HS-27A (cell line): ENCODE measurements at regions not wholly inside any gene's neighbourhood (a gene's known extent, or its start where the extent isn't known, plus 50 kb on each side); places are given as distances from the start of the nearest gene placed in this dataset.
"Not testable (repeated sequence)": the region's sequence is repeated elsewhere in the genome, so short reads cannot be mapped to it uniquely, and the experiment has no call there.

Source experiments
- DNase-seq: peaks from one replicate; pipeline ENCODE4 v3.0.0-alpha.2; 2012; ENCODE audit warnings: low read depth, missing footprints

DNA sequence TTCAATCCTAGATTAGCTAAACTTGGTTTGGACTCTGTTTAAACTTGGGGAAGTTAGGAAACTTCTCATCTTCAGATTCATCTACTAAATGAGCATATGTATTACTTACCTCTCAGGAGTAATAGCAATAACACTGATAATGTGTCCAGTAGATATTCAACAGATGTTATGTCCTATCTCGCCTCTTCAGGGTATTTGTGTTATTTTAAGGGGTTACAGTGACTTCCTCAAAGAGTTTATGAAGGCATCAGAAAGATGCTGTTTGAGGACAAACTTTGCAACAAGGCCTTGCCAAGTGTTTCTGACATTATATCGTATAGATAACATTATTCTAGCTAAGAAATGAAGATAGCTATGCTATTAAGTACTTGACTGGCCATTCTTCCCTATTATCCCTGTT lies 522.3 kb downstream of the IGSF11 start:
- no peak for DNase-seq

DNA sequence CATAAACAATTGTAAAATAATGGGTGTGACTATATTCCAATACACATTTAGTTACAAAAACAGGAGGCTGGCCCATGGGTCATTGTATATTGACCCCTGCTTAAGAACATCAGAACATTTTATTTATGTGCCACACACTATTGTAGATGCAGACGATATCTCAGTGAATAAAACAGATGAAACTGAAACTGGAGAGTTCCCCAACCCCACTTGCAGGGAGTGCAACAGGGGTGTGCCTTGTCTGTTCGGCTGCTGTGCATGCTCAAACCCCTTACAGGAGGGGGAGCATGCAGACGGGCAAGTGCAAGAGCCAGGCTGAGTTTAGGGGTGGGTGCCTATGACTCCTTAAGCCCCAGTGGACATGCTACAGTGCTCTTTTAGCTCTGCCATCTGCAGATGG lies 509.6 kb downstream of the IGSF11 start:
- DNase-seq, result no peak

DNA sequence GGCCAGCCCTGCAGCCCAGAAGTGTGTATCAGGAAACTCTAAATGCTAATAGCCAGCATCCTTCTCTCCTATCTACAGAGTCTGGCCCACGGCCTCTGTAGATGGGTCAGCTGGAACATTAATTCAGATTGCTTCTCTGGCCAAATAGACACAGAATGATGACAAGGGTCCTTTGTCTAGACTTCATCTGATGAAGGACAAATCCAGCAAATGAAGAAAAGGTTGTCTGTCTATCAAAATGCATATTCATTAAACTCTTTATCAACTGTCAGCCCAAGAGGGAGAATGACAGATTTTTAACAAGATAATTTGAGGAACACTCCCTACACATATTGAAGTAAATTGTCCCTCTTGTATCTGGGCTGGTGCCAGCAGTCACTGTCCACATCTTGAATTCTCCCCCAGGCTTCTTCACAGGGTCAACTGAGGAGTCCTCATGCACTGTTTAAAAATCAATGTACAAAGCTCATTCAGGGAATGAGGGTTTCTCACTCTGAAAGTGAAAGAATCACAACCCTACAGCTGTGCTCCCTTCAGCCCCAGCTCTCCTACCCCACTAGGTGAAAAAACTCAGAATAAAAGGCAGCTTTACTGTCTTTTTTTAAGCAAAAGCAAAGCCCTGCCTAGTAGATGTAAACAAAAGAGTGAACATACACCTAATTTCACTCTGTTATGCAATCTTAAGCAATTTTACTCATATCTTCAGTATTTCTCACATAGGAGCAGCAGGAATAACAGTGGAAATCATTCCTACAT lies 507.7 kb downstream of the IGSF11 start:
- DNase-seq, result no peak

DNA sequence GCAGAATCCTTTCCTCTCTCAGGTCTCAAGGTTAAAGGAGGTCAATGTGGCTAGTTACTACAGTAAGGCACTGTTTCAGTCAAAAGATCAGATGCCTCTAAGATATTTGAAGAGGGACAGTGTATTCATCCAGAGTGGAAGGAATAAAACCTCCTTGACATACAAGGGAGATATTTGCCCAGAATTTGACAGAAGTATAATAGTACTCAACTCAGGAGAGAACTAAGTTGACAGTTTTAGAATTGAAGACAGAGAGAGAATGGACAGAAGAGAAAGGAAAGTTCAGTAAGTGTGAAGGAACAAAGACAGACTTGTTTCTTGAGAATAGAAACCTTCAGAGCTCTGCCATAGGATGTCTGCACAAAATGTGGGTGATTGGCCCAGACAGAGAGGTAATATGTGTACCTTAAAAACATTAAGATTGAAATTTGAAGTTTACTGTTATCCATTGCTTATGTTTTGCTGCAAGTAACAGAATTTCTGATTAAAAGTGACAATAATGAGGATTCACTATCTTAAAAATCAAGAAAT lies 507.1 kb downstream of the IGSF11 start:
- DNase-seq, result no peak

DNA sequence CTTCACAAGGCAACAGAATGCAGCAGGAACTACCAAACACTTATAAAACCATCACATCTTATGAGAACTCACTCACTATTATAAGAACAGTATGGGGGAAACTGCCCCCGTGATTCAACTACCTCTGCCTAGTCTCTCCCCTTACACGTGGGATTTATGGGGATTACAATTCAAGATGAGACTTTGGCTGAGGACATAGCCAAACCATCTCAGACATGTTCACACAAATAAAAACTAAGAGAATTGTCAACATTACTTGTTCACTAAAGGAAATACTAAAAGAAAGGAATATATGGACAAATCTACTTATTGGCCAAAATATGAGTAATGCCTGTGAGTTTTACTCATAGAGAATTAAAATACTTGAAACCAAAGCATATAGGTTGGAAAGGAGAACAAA lies 505.1 kb downstream of the IGSF11 start:
- DNase-seq, result no peak

GRCh38 chr3:118530350-118530922 lies 504.2 kb downstream of the IGSF11 start:
- DNase-seq, result no peak

DNA sequence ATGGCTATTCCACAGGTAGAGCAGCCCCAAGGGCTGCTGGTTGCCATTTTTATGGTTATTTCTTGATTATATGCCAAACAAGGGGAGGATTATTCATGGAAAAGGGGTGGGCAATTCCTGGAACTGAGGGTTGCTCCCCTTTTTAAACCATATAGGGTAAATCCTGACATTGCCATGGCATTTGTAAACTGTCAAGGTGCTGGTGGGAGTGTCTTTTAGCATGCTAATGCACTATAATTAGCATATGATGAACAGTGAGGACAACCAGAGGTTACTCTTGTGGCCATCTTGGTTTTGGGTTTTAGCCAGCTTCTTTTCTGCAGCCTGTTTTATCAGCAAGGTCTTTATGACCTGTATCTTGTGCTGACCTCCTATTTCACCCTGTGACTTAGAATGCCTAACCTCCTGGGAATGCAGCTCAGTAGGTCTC lies 503.7 kb downstream of the IGSF11 start:
- DNase-seq, result not testable (repeated sequence)

DNA sequence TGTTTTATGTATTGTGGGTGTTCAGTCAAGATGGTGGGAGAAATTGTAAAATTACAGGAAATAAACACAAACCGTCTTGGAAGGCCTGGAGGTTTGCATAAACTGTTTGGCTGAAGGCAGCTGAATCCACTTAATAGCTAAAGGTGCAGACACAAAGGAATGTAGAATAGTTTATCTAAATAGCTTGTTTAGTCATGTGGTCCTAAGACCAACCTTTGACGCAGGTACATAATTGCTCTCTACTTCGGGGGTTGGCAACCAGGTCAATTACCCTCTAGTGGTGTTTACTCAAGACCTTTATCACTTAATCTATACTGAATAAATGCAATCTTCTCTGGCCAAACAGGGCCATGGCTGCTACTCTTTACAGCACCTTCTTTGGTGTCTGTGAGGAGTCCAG lies 502.8 kb downstream of the IGSF11 start:
- DNase-seq, result no peak

GRCh38 chr3:118533676-118534075 lies 501.0 kb downstream of the IGSF11 start:
- no peak for DNase-seq

- DNase-seq, result no peak
Measured at GRCh38 chr3:118534519-118534918, 500.1 kb downstream of the IGSF11 start.

DNA sequence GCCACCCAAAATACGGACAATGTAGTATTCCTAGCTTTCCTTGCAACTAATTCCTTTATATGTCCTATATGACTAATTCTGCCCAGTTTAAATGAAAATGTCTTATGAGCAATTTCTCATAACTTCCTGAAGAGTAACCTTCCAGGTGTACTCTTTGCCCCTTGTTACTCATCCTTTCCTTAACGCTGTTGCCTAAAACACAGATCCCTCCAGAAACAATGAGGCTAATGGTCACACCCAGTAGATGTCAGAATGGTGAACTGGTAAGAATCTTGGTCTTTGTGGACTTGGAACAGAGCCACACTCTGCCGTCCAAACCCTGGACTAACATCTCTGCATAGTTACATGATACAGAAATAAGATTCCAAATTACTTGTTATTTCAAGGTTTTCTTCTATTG lies 497.9 kb downstream of the IGSF11 start:
- no peak for DNase-seq

GRCh38 chr3:118537454-118537853 lies 497.2 kb downstream of the IGSF11 start:
- no peak for DNase-seq

DNA sequence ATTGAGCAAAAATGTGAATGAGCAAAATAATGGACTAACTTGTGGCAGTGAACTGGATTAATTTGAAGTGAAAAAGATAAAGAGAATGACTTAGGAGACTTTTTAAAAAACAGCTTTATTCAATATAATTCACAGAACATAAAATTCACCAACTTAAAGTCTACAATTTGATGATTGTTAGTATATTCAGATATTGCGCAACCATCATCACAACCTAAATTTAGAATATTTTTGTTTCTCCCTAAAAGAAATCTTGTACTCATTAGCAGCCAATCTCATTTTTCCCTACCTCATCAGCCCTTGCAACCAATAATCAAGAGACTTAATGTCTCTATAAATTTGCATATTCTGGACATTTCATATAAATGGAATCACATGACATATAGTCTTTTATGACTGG lies 496.5 kb downstream of the IGSF11 start:
- DNase-seq, result no peak

- not testable (repeated sequence) for DNase-seq
Measured at GRCh38 chr3:118539820-118540447, 494.7 kb downstream of the IGSF11 start.

DNA sequence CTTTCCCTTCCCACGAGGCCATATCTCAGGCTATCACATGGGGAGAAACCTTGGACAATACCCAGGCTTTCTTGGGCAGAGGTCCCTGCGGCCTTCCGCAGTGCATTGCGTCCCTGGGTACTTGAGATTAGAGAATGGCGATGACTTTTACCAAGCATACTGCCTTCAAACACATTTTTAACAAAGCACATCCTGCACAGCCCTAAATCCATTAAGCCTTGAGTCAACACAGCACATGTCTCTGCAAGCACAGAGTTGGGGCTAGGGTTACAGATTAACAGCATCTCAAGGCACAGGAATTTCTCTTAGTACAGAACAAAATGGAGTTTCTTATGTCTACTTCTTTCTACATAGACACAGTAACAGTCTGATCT lies 494.2 kb downstream of the IGSF11 start:
- DNase-seq, result not testable (repeated sequence)

GRCh38 chr3:118540826-118541225 lies 493.8 kb downstream of the IGSF11 start:
- no peak for DNase-seq

DNA sequence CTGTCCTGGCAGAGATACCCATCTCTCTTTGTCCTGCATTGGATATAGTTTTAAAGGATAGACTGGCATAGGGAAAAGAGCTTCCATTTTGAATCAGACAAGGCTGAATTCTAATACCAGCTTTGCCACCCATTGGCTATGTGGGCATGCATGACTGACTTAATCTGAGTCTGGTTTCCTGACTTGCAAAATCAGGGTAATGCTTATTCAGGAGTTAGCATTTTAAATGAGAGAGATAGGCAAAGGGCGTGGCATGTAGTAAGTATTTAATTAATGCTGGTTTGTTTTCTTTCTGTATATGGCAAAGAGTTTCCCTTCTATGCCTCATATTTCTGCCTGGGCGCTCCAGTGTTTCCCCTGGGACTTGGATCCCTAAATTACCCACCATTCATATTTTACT lies 492.9 kb downstream of the IGSF11 start:
- no peak for DNase-seq

DNA sequence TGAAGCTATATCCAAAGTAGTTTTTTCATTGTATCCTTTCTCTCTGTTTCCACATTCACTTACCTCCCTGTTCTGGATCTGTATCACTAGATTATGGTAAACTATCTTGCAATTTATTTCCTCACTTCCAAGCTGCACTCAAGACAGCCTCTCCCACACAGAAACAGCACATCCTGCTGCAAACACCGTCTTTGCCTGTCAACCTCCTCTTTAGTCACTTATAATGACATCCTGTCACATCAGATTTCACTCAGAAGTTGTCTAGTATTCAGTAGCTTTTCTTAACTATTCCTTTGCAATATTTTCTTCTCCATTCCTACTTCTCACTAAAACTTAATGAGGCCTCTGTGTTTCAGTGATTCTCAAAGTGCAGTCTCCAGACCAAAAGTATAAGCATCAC lies 490.8 kb downstream of the IGSF11 start:
- DNase-seq, result no peak

- no peak for DNase-seq
Measured at GRCh38 chr3:118544458-118544857, 490.2 kb downstream of the IGSF11 start.

GRCh38 chr3:118548434-118548833 lies 486.2 kb downstream of the IGSF11 start:
- peak; percentile 36 for DNase-seq

DNA sequence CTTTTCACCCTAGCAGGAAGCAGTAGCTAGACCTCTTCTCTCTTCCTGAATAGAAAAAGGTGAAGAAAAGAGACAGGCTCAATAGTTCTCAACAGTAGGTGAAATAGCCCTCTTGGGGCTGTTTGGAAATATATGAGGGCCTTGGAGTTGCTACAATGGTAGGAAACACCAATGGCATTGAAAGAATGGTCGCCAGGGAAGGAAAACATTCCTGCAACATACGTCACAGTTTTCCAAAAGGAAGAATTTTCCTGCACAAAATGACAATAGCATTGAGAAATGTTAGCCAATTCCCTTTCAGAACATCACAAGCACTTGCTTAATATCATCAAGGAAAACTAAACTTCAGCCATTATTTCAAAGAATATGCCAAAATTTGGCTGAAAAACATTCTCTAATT lies 484.5 kb downstream of the IGSF11 start:
- DNase-seq, result no peak

DNA sequence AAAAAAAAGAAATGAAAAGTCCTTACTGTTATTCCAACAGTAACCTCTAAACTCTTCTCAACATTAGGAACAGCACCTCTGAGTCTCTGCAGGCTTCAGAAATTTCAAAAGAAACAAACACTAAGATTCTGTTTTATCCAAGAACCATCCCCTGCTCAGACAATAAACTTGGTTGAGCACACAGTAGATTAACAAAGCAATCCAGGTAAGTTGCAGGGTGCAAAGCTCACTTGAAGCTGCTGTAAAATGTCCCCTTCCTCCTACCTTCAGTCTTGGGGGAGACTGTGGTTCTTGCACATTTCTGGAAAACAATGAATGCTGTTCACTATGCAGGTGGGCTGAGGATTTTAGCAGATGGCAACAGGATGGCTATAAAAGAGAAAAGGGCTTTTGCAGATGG lies 484.1 kb downstream of the IGSF11 start:
- DNase-seq, result no peak

- no peak for DNase-seq
Measured at GRCh38 chr3:118554148-118554838, 480.4 kb downstream of the IGSF11 start.
